SU-DHL-6 (cell line): ENCODE measurements at regions not wholly inside any gene's neighbourhood (a gene's known extent, or its start where the extent isn't known, plus 50 kb on each side); places are given as distances from the start of the nearest gene placed in this dataset.

ENCODE experiments used
- H2AFZ ChIP-seq: fragments of 200-600 bp; sonication (generic); 2 replicates; pipeline ENCODE4 v1.6.1; 2014; ENCODE audit warnings: low read depth, mild to moderate bottlenecking, moderate library complexity, mixed read lengths, antibody characterized with exemption, low read length; ENCODE audit not compliant: severe bottlenecking
- H3F3A ChIP-seq: fragments of 200-600 bp; shearing (Covaris generic); 2 replicates; pipeline ENCODE4 v1.6.0; 2016; ENCODE audit warnings: antibody characterized with exemption, mild to moderate bottlenecking; ENCODE audit not compliant: insufficient read depth
- H3K27ac ChIP-seq: fragments of 200-600 bp; sonication (generic); 2 replicates; pipeline ENCODE4 v1.5.1; 2016; ENCODE audit warnings: low read depth, mild to moderate bottlenecking, low read length, moderate library complexity, mixed read lengths
- H3K27me3 ChIP-seq: fragments of 200-600 bp; sonication (generic), shearing (Covaris generic); 2 replicates; pipeline ENCODE4 v1.6.0; 2014; ENCODE audit warnings: mild to moderate bottlenecking, low read length
- H3K36me3 ChIP-seq: fragments of 200-600 bp; sonication (generic); 2 replicates; pipeline ENCODE4 v1.6.1; 2014; ENCODE audit warnings: mild to moderate bottlenecking, low read length, mixed read lengths
- H3K4me2 ChIP-seq: fragments of 300-600, 200-600 bp; shearing (Covaris generic), sonication (generic); 2 replicates; pipeline ENCODE4 v1.6.0; 2014; ENCODE audit warnings: low read length, low read depth, mild to moderate bottlenecking; ENCODE audit not compliant: poor library complexity, severe bottlenecking
- H3K4me3 ChIP-seq: fragments of 200-600 bp; sonication (generic); 2 replicates; pipeline ENCODE4 v1.5.1; 2014; ENCODE audit warnings: antibody characterized with exemption, low read length, mild to moderate bottlenecking, mixed read lengths; ENCODE audit not compliant: insufficient read depth, poor library complexity, severe bottlenecking
- H3K79me2 ChIP-seq: fragments of 200-600 bp; sonication (generic); 2 replicates; pipeline ENCODE4 v1.6.1; 2014; ENCODE audit warnings: mild to moderate bottlenecking, low read length, moderate library complexity; ENCODE audit not compliant: insufficient read depth
- H3K9ac ChIP-seq: fragments of 200-600 bp; sonication (generic); 2 replicates; pipeline ENCODE4 v1.7.0; 2014; ENCODE audit warnings: mild to moderate bottlenecking, low read length
- H3K9me2 ChIP-seq: fragments of 200-600 bp; sonication (generic); replicated peaks from 2 replicates; pipeline ENCODE4 v1.6.1; 2014; ENCODE audit warnings: low read length; ENCODE audit not compliant: insufficient read depth
- H3K9me3 ChIP-seq: fragments of 200-600 bp; sonication (generic); 2 replicates; pipeline ENCODE4 v1.6.1; 2014; ENCODE audit warnings: low read length, mixed read lengths; ENCODE audit not compliant: insufficient read depth
- H4K20me1 ChIP-seq: fragments of 200-600 bp; sonication (generic); 2 replicates; pipeline ENCODE4 v1.6.1; 2014; ENCODE audit warnings: low read depth, mild to moderate bottlenecking, antibody characterized with exemption, low read length, moderate library complexity, mixed read lengths
- EZH2phosphoT487 ChIP-seq: fragments of 200-600 bp; sonication (generic), shearing (Covaris generic); conservative IDR thresholded peaks from 2 replicates; pipeline ENCODE4 v1.6.1; 2018; ENCODE audit warnings: mild to moderate bottlenecking, antibody characterized with exemption, low read length, moderate library complexity, mixed read lengths
- TF ChIP-seq, protein P1 (sequence below): fragments of 200-600 bp; sonication (generic); IDR thresholded peaks from one replicate; pipeline ENCODE4 v1.5.1; 2017; ENCODE audit warnings: antibody characterized with exemption, mild to moderate bottlenecking, low read length, moderate library complexity; ENCODE audit not compliant: insufficient read depth, poor library complexity, severe bottlenecking

DNA sequence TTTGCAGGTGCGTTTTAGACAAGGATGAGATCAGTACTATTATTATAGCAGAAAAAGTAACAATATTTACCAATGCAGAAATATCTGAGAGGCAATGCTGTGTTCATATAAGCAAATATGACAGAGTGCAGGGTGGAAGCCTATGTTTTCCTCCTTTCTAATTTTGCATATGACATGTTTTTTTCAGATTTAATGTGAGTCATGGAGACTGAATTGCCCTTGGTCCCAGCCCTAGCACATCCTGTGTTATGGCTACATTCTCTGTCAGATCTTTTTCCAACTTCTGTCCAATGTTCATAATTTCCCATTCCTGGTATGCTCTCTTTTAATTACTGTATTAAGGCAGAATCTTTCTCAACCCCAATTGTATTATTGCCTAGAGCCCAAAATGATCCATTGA lies 165.6 kb downstream of the SLC7A11 start:
- Histone ChIP-seq H3K79me2 (no peaks in the 10 kb centered on the region), H2AFZ (no peak overlapping the region), H3K9ac (no peak overlapping the region), H3K27ac (no peak overlapping the region), H4K20me1 (no peaks in the 10 kb centered on the region), H3K27me3 (no peaks in the 10 kb centered on the region), H3K4me2 (no peak overlapping the region), H3K9me3 (no peaks in the 10 kb centered on the region), H3F3A (no peaks in the 10 kb centered on the region), H3K9me2 (no peaks in the 10 kb centered on the region), H3K4me3 (no peak overlapping the region), H3K36me3 (no peaks in the 10 kb centered on the region)
- TF ChIP-seq, protein P1, sequence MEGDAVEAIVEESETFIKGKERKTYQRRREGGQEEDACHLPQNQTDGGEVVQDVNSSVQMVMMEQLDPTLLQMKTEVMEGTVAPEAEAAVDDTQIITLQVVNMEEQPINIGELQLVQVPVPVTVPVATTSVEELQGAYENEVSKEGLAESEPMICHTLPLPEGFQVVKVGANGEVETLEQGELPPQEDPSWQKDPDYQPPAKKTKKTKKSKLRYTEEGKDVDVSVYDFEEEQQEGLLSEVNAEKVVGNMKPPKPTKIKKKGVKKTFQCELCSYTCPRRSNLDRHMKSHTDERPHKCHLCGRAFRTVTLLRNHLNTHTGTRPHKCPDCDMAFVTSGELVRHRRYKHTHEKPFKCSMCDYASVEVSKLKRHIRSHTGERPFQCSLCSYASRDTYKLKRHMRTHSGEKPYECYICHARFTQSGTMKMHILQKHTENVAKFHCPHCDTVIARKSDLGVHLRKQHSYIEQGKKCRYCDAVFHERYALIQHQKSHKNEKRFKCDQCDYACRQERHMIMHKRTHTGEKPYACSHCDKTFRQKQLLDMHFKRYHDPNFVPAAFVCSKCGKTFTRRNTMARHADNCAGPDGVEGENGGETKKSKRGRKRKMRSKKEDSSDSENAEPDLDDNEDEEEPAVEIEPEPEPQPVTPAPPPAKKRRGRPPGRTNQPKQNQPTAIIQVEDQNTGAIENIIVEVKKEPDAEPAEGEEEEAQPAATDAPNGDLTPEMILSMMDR, result no peak
- TF ChIP-seq EZH2phosphoT487, result no peak

DNA sequence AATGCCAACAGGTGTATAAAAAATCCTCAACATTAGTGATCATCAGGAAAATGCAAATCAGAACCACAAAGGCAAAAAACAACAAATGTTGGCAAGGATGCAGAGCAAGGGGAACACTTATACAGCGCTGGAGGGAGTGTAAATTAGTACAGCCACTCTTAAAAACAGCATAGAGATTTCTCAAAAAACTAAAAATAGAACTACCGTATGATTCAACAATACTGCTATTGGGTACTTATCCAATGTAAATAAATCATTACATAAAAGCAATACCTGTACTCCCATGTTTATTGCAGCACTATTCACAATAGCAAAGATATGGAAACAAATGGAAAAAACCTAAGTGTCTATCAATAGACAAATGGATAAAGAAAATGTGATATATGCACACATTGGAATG lies 171.3 kb downstream of the SLC7A11 start:
- no peaks in the 10 kb centered on the region for H3K79me2 ChIP-seq
- TF ChIP-seq, protein P1, result no peak
- no peak for TF ChIP-seq EZH2phosphoT487
- no peaks in the 10 kb centered on the region for H3K36me3 ChIP-seq
- no peaks in the 10 kb centered on the region for H3K9me2 ChIP-seq
- H3K27me3 ChIP-seq, result no peaks in the 10 kb centered on the region
- H3K9me3 ChIP-seq, result no peaks in the 10 kb centered on the region
- H3F3A ChIP-seq, result no peaks in the 10 kb centered on the region
- H4K20me1 ChIP-seq, result no peaks in the 10 kb centered on the region
- no peak overlapping the region for H3K4me3 ChIP-seq
- no peak overlapping the region for H3K4me2 ChIP-seq
- H3K27ac ChIP-seq, result no peak overlapping the region
- no peak overlapping the region for H3K9ac ChIP-seq
- H2AFZ ChIP-seq, result no peak overlapping the region

DNA sequence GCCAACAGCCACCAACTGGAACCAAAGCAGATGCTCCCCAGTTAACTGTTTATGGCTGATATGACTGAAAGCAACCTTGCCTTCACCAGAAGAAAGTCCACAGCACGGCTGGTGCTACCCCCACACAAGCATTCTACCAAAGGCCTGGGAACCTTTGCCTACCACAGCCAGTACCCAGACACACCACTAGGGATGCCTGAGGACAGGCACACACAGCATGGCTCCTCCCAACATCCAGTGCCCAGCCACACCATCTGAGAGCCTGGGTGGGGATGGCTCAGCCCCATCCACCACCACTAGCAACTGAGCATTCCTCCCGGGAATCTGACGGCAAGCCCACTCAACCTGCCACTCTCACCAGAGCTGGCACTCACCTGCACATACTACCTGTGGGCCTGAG lies 178.6 kb downstream of the SLC7A11 start:
- H3K27ac ChIP-seq, result no peak overlapping the region
- H3K9ac ChIP-seq, result no peak overlapping the region
- H2AFZ ChIP-seq, result no peak overlapping the region
- TF ChIP-seq, protein P1, result no peak
- TF ChIP-seq EZH2phosphoT487, result no peak
- no peaks in the 10 kb centered on the region for H3K9me3 ChIP-seq
- H3K4me2 ChIP-seq, result no peak overlapping the region
- no peak overlapping the region for H3K4me3 ChIP-seq
- H3K9me2 ChIP-seq, result no peaks in the 10 kb centered on the region
- no peaks in the 10 kb centered on the region for H3K79me2 ChIP-seq
- H4K20me1 ChIP-seq, result no peaks in the 10 kb centered on the region
- no peaks in the 10 kb centered on the region for H3K36me3 ChIP-seq
- H3F3A ChIP-seq, result no peaks in the 10 kb centered on the region
- no peaks in the 10 kb centered on the region for H3K27me3 ChIP-seq

DNA sequence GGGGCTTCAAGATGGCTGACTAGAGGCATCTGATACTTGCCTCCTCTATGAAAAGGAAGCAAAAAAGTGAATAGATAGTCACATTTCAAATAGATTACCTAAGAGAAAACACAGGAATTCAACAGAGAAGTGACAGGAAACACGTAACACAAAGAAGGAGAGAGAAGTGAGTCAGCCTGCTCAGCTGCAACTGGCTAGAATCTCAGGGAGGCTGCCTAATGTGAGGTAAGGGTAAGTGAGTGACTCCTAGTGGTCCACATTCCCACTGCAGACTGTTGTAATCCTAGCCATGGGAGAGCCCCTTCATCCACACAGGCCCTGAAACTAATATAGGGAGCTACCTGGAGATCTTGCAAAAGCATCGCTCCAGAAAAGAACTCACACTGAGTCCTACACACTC lies 179.2 kb downstream of the SLC7A11 start:
- Histone ChIP-seq H3K79me2 (no peaks in the 10 kb centered on the region), H3K9ac (no peak overlapping the region), H3K36me3 (no peaks in the 10 kb centered on the region), H2AFZ (no peak overlapping the region), H3K9me3 (no peaks in the 10 kb centered on the region), H3K9me2 (no peaks in the 10 kb centered on the region), H3K4me3 (no peak overlapping the region), H3K4me2 (no peak overlapping the region), H4K20me1 (no peaks in the 10 kb centered on the region), H3K27ac (no peak overlapping the region), H3K27me3 (no peaks in the 10 kb centered on the region), H3F3A (no peaks in the 10 kb centered on the region)
- TF ChIP-seq, protein P1, result no peak
- TF ChIP-seq EZH2phosphoT487, result no peak
